ENCODE measurements at regions not wholly inside any gene's neighbourhood (a gene's known extent, or its start where the extent isn't known, plus 50 kb on each side); places are given as distances from the start of the nearest gene placed in this dataset.

- H3K4me3 ChIP-seq (ENCODE audit: low read depth, low read length), result no peak overlapping the region
- peak; percentile 45 for DNase-seq (ENCODE audit: low read depth)
- TF ChIP-seq, protein P1, sequence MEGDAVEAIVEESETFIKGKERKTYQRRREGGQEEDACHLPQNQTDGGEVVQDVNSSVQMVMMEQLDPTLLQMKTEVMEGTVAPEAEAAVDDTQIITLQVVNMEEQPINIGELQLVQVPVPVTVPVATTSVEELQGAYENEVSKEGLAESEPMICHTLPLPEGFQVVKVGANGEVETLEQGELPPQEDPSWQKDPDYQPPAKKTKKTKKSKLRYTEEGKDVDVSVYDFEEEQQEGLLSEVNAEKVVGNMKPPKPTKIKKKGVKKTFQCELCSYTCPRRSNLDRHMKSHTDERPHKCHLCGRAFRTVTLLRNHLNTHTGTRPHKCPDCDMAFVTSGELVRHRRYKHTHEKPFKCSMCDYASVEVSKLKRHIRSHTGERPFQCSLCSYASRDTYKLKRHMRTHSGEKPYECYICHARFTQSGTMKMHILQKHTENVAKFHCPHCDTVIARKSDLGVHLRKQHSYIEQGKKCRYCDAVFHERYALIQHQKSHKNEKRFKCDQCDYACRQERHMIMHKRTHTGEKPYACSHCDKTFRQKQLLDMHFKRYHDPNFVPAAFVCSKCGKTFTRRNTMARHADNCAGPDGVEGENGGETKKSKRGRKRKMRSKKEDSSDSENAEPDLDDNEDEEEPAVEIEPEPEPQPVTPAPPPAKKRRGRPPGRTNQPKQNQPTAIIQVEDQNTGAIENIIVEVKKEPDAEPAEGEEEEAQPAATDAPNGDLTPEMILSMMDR (conservative IDR thresholded peaks at IDR 0.05; ENCODE audit: low read depth, low read length), result peak; percentile 54
Observed at GRCh38 chr2:65620524-65620923, 188.1 kb upstream of the SPRED2 start.

- TF ChIP-seq, protein P1 (conservative IDR thresholded peaks at IDR 0.05; ENCODE audit: low read depth, low read length), result no peak
- no peak overlapping the region for H3K4me3 ChIP-seq (ENCODE audit: low read depth, low read length)
- DNase-seq (ENCODE audit: low read depth), result no peak
Observed at GRCh38 chr2:65620026-65620425, 187.6 kb upstream of the SPRED2 start.

- no peak for DNase-seq (ENCODE audit: low read depth)
- H3K4me3 ChIP-seq (ENCODE audit: low read depth, low read length), result no peak overlapping the region
- TF ChIP-seq, protein P1 (conservative IDR thresholded peaks at IDR 0.05; ENCODE audit: low read depth, low read length), result no peak
Observed at GRCh38 chr2:65615602-65616001, 183.2 kb upstream of the SPRED2 start.

DNA sequence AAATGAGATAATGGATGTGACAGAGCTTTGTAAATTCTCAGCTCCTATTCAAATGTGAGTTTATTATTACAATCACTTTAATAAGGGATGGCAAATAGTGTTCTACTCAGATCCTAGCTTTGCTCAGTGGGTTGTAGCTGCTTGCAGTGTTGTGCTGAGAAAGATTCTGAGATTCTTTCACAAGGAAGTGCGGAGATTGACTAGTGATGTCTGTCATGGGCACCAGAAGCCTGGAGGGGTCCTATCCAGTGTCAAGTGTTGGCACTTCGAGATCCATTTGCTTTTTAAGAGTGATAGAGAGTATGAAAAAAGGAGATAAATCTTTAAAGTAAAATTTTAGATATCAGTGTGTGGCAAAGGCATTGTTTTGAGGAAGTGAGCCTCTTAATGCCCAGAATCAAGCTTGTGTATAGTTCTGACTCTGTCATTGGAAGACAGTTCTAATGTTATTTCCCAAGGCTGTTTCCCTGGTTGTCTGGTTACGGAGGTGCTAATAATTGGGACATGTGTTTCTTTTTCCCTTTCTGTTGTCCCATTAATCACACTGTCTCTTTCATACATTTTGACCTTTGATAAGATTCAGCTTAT, 181.7 kb upstream of the SPRED2 start:
- DNase-seq (ENCODE audit: low read depth), result no peak
- TF ChIP-seq, protein P1 (conservative IDR thresholded peaks at IDR 0.05; ENCODE audit: low read depth, low read length), result no peak
- H3K4me3 ChIP-seq (ENCODE audit: low read depth, low read length), result no peak overlapping the region

- TF ChIP-seq, protein P1 (conservative IDR thresholded peaks at IDR 0.05; ENCODE audit: low read depth, low read length), result no peak
- no peak for DNase-seq (ENCODE audit: low read depth)
- H3K4me3 ChIP-seq (ENCODE audit: low read depth, low read length), result no peak overlapping the region
Observed at GRCh38 chr2:65611488-65611887, 179.1 kb upstream of the SPRED2 start.

GRCh38 chr2:65608916-65609315, 176.5 kb upstream of the SPRED2 start:
- no peak overlapping the region for H3K4me3 ChIP-seq (ENCODE audit: low read depth, low read length)
- TF ChIP-seq, protein P1 (conservative IDR thresholded peaks at IDR 0.05; ENCODE audit: low read depth, low read length), result no peak
- no peak for DNase-seq (ENCODE audit: low read depth)

GRCh38 chr2:65608466-65608865, 176.1 kb upstream of the SPRED2 start:
- DNase-seq (ENCODE audit: low read depth), result no peak
- TF ChIP-seq, protein P1 (conservative IDR thresholded peaks at IDR 0.05; ENCODE audit: low read depth, low read length), result no peak
- H3K4me3 ChIP-seq (ENCODE audit: low read depth, low read length), result no peak overlapping the region

Measured in choroid plexus epithelial cell (primary cell).